GM12878 (cell line): ENCODE measurements at regions not wholly inside any gene's neighbourhood (a gene's known extent, or its start where the extent isn't known, plus 50 kb on each side); places are given as distances from the start of the nearest gene placed in this dataset.

ENCODE experiments used
- ATAC-seq: fragments of 200-7000 bp; cut with Tn5 transposase; 3 replicates; pipeline ENCODE4 v1.9.1; 2020; ENCODE audit warnings: mild to moderate bottlenecking, moderate library complexity
- BruUV-seq: library from RNA; stranded (reverse); fragments of 400-500 nt; replicated peaks from 2 replicates; lab custom pipeline; 2021; lab: Mats Ljungman, UMichigan
- CTCF ChIA-PET: fragments of 300-600 bp; sonication (Branson Sonifier 250); formaldehyde crosslinking; extraction: SDS; loops from one replicate; lab custom pipeline; 2021; ENCODE audit warnings: inconsistent platforms; lab: Yijun Ruan, JAX
- POLR2A ChIA-PET: fragments of 350-600 bp; formaldehyde crosslinking; extraction: SDS; loops from one replicate; lab custom pipeline; 2021; ENCODE audit warnings: inconsistent platforms; lab: Charles Lee
- RAD21 ChIA-PET: fragments of 300-600 bp; sonication (Branson Sonifier 250); formaldehyde crosslinking; loops from one replicate; lab custom pipeline; 2023; ENCODE audit warnings: antibody characterized with exemption; ENCODE audit not compliant: unreplicated experiment; lab: Charles Lee
- SMC1A ChIA-PET: fragments of 300-600 bp; sonication (Branson Sonifier 250); formaldehyde crosslinking; loops from one replicate; lab custom pipeline; 2023; ENCODE audit not compliant: unreplicated experiment, uncharacterized antibody; lab: Charles Lee
- DNase-seq: peaks from one replicate; pipeline ENCODE4 v3.0.0-alpha.2; 2011; ENCODE audit warnings: low read depth, low spot score
- FAIRE-seq: peaks from 3 replicates; lab custom pipeline; 2011; peaks lifted over from hg19 to GRCh38; lab: Jason Lieb, UNC
- H2AFZ ChIP-seq: 2 replicates; pipeline ENCODE4 v1.6.0; 2011; ENCODE audit warnings: low read depth, low read length, control low read depth; ENCODE audit not compliant: control insufficient read depth
- H3K27ac ChIP-seq: 2 replicates; pipeline ENCODE4 v1.5.1; 2011; ENCODE audit warnings: control low read depth; ENCODE audit not compliant: control insufficient read depth, insufficient read depth
- H3K27me3 ChIP-seq, 2 experiments: replicated peaks in 1 of 2; 2 replicates each; pipeline versions ENCODE4 v1.6.0 to v1.6.1; 2011; ENCODE audit warnings: low read length in 1 of 2; ENCODE audit not compliant: control insufficient read depth in 2 of 2, insufficient read depth in 2 of 2
- H3K36me3 ChIP-seq, 2 experiments: 2 replicates each; pipeline ENCODE4 v1.5.1; 2011; ENCODE audit warnings: low read length in 1 of 2; ENCODE audit not compliant: control insufficient read depth in 2 of 2, insufficient read depth in 2 of 2
- H3K4me1 ChIP-seq: 2 replicates; pipeline ENCODE4 v1.6.1; 2011; ENCODE audit warnings: mild to moderate bottlenecking, low read length, moderate library complexity, mixed read lengths; ENCODE audit not compliant: control insufficient read depth, insufficient read depth
- H3K4me2 ChIP-seq: 2 replicates; pipeline ENCODE4 v1.6.0; 2011; ENCODE audit warnings: control low read depth; ENCODE audit not compliant: control insufficient read depth, insufficient read depth
- H3K4me3 ChIP-seq: fragments of 200-600 bp; sonication (generic); 2 replicates; pipeline ENCODE4 v1.5.1; 2016
- H3K79me2 ChIP-seq: 2 replicates; pipeline ENCODE4 v1.6.0; 2011; ENCODE audit warnings: low read length; ENCODE audit not compliant: control insufficient read depth, insufficient read depth
- H3K9ac ChIP-seq: 2 replicates; pipeline ENCODE4 v1.8.0; 2011; ENCODE audit warnings: low read length, control low read depth, mixed read lengths; ENCODE audit not compliant: control insufficient read depth, insufficient read depth
- H3K9me3 ChIP-seq: replicated peaks from 3 replicates; pipeline ENCODE4 v1.5.1; 2011; ENCODE audit warnings: mild to moderate bottlenecking, low read length; ENCODE audit not compliant: control insufficient read depth, insufficient read depth
- H4K20me1 ChIP-seq: 2 replicates; pipeline ENCODE4 v1.6.0; 2011; ENCODE audit not compliant: control insufficient read depth, insufficient read depth
- BACH1 ChIP-seq: fragments of 450-650 bp; IDR thresholded peaks from 2 replicates; pipeline ENCODE4 v1.6.1; 2017; ENCODE audit warnings: mild to moderate bottlenecking, borderline replicate concordance
- BCL3 ChIP-seq: IDR thresholded peaks from 2 replicates; pipeline ENCODE4 v1.6.1; 2011; ENCODE audit warnings: borderline replicate concordance, low read depth, mild to moderate bottlenecking, moderate library complexity, low read length; ENCODE audit not compliant: insufficient read depth, poor library complexity, severe bottlenecking
- E2F4 ChIP-seq: IDR thresholded peaks from 2 replicates; pipeline ENCODE4 v1.6.1; 2012; ENCODE audit warnings: low read depth, low read length, improper control_type of control experiment
- LARP7 ChIP-seq: fragments of 450-650 bp; IDR thresholded peaks from 2 replicates; pipeline ENCODE4 v1.6.1; 2017; ENCODE audit warnings: mild to moderate bottlenecking
- MTA2 ChIP-seq: fragments of 450-650 bp; IDR thresholded peaks from 2 replicates; pipeline ENCODE4 v1.6.1; 2016; ENCODE audit warnings: low read depth, mild to moderate bottlenecking, moderate library complexity
- NFXL1 ChIP-seq: fragments of 450-650 bp; IDR thresholded peaks from 2 replicates; pipeline ENCODE4 v1.6.1; 2017; ENCODE audit warnings: antibody characterized with exemption, mild to moderate bottlenecking, borderline replicate concordance
- POU2F2 ChIP-seq: IDR thresholded peaks from 3 replicates; pipeline ENCODE4 v1.6.1; 2011; ENCODE audit warnings: low read depth, mild to moderate bottlenecking, low read length, borderline replicate concordance
- SMAD1 ChIP-seq: fragments of 450-650 bp; IDR thresholded peaks from 2 replicates; pipeline ENCODE4 v1.6.1; 2018; ENCODE audit warnings: mild to moderate bottlenecking, low read depth; ENCODE audit not compliant: partially characterized antibody
- ZNF24 ChIP-seq: fragments of 450-650 bp; IDR thresholded peaks from 2 replicates; pipeline ENCODE4 v1.6.1; 2017; ENCODE audit warnings: antibody characterized with exemption, mild to moderate bottlenecking
- WGBS: methylation state at CpG from one replicate; pipeline ENCODE4 v1.1.6; 2016; ENCODE audit warnings: low lambda C conversion rate; ENCODE audit not compliant: insufficient replicate concordance, insufficient coverage; ENCODE audit errors: missing lambda C conversion rate; 5-methylcytosine and 5-hydroxymethylcytosine counted together
- in situ Hi-C: fragments of 300-500 bp; cut with MboI; formaldehyde crosslinking; loops from 9 replicates; pipeline ENCODE4 v1.14.3; 2018; ENCODE audit warnings: mixed read lengths
- intact Hi-C: fragments of 100-400 bp; cut with micrococcal nuclease; formaldehyde crosslinking; loops from one replicate; pipeline ENCODE4 v1.14.2; 2022; ENCODE audit not compliant: unreplicated experiment

- DNase-seq: no peak
- H3K27me3 ChIP-seq: no peaks in the 10 kb centered on the region; a peak in 1 of 4 replicates
- H4K20me1 ChIP-seq: no peaks in the 10 kb centered on the region
- TF ChIP-seq SMAD1 (no peak), NFXL1 (no peak), POU2F2 (no peak), LARP7 (no peak), BCL3 (no peak), E2F4 (no peak), ZNF24 (no peak), MTA2 (no peak), BACH1 (no peak)
- ATAC-seq: no peak
- intact Hi-C loops: no loop called here
- POLR2A ChIA-PET: no interaction called here
- no peaks in the 10 kb centered on the region for H3K79me2 ChIP-seq
- H3K4me2 ChIP-seq: no peak overlapping the region
- CTCF ChIA-PET: no interaction called here
- no peaks in the 10 kb centered on the region for H3K9me3 ChIP-seq
- WGBS: 0% methylated on average over 4 of the region's 4 CpGs
- SMC1A ChIA-PET: no interaction called here
- no peaks in the 10 kb centered on the region for H3K36me3 ChIP-seq
- RAD21 ChIA-PET: no interaction called here
- FAIRE-seq: no peak
- no peak overlapping the region for H3K4me3 ChIP-seq
- in situ Hi-C loops: no loop called here
- no TSS peak for BruUV-seq
- no peaks in the 10 kb centered on the region for H3K4me1 ChIP-seq
- H2AFZ ChIP-seq: no peak overlapping the region
- no peak overlapping the region for H3K9ac ChIP-seq
- no peak overlapping the region for H3K27ac ChIP-seq
Measured at GRCh38 chr18:57267368-57267925, 84.9 kb upstream of the ST8SIA3 start.
